H9 (cell line): ENCODE measurements at regions not wholly inside any gene's neighbourhood (a gene's known extent, or its start where the extent isn't known, plus 50 kb on each side); places are given as distances from the start of the nearest gene placed in this dataset.
"Not testable (repeated sequence)": the region's sequence is repeated elsewhere in the genome, so short reads cannot be mapped to it uniquely, and the experiment has no call there.

Experiments
- DNase-seq: peaks from one replicate; pipeline ENCODE4 v3.0.0-alpha.2; 2017
- H2AFZ ChIP-seq: one replicate; pipeline ENCODE4 v1.6.1; 2013; ENCODE audit warnings: mild to moderate bottlenecking, low read length, control low read depth, moderate library complexity
- H2AK5ac ChIP-seq: 2 replicates; pipeline ENCODE4 v1.6.1; 2013; ENCODE audit warnings: low read length, control low read depth, mixed read lengths; ENCODE audit not compliant: insufficient read length
- H2BK120ac ChIP-seq: one replicate; pipeline ENCODE4 v1.6.1; 2013; ENCODE audit warnings: low read depth, mild to moderate bottlenecking, low read length, control low read depth, inconsistent platforms; ENCODE audit not compliant: poor library complexity, severe bottlenecking
- H2BK12ac ChIP-seq: 2 replicates; pipeline ENCODE4 v1.6.1; 2013; ENCODE audit warnings: low read length, control low read depth, mixed read lengths, low read depth; ENCODE audit not compliant: insufficient read length
- H2BK15ac ChIP-seq: 2 replicates; pipeline ENCODE4 v1.6.1; 2013; ENCODE audit warnings: low read depth, low read length, control low read depth
- H2BK20ac ChIP-seq: one replicate; pipeline ENCODE4 v1.6.1; 2013; ENCODE audit warnings: low read depth, mild to moderate bottlenecking, low read length, control low read depth, inconsistent platforms; ENCODE audit not compliant: poor library complexity, severe bottlenecking
- H2BK5ac ChIP-seq: 2 replicates; pipeline ENCODE4 v1.6.1; 2013; ENCODE audit warnings: low read length, control low read depth, mixed read lengths; ENCODE audit not compliant: insufficient read length
- H3K14ac ChIP-seq: 2 replicates; pipeline ENCODE4 v1.6.1; 2013; ENCODE audit warnings: low read length, control low read depth; ENCODE audit not compliant: insufficient read depth
- H3K18ac ChIP-seq: 2 replicates; pipeline ENCODE4 v1.6.1; 2013; ENCODE audit warnings: low read depth, mild to moderate bottlenecking, mixed read lengths, low read length, control low read depth; ENCODE audit not compliant: insufficient read length
- H3K23ac ChIP-seq: 2 replicates; pipeline ENCODE4 v1.6.1; 2013; ENCODE audit warnings: low read length, control low read depth, mixed read lengths, low read depth; ENCODE audit not compliant: insufficient read length
- H3K23me2 ChIP-seq: 2 replicates; pipeline ENCODE4 v1.6.1; 2013; ENCODE audit warnings: low read depth, mild to moderate bottlenecking, mixed read lengths, low read length, control low read depth; ENCODE audit not compliant: insufficient read length, poor library complexity, severe bottlenecking
- H3K27ac ChIP-seq: 2 replicates; pipeline ENCODE4 v1.5.1; 2013; ENCODE audit warnings: low read length, control low read depth, mixed read lengths, low read depth; ENCODE audit not compliant: insufficient read length
- H3K27me3 ChIP-seq: 2 replicates; pipeline ENCODE4 v1.6.1; 2013; ENCODE audit warnings: low read length, control low read depth, inconsistent platforms; ENCODE audit not compliant: insufficient read depth
- H3K4ac ChIP-seq: 2 replicates; pipeline ENCODE4 v1.6.1; 2013; ENCODE audit warnings: low read depth, mild to moderate bottlenecking, control low read depth, inconsistent platforms, low read length, moderate library complexity
- H3K4me1 ChIP-seq: 2 replicates; pipeline ENCODE4 v1.6.1; 2013; ENCODE audit warnings: low read length, control low read depth, inconsistent platforms; ENCODE audit not compliant: insufficient read depth
- H3K4me2 ChIP-seq: 2 replicates; pipeline ENCODE4 v1.6.1; 2013; ENCODE audit warnings: low read length, control low read depth, mixed read lengths; ENCODE audit not compliant: insufficient read length, insufficient read depth
- H3K56ac ChIP-seq: 2 replicates; pipeline ENCODE4 v1.6.1; 2013; ENCODE audit warnings: low read depth, mild to moderate bottlenecking, mixed read lengths, low read length, control low read depth; ENCODE audit not compliant: insufficient read length
- H3K79me1 ChIP-seq: 2 replicates; pipeline ENCODE4 v1.6.1; 2013; ENCODE audit warnings: low read depth, mild to moderate bottlenecking, moderate library complexity, low read length, control low read depth, inconsistent platforms; ENCODE audit not compliant: insufficient read depth, poor library complexity, severe bottlenecking
- H3K79me2 ChIP-seq: 2 replicates; pipeline ENCODE4 v1.6.1; 2013; ENCODE audit warnings: low read length, control low read depth, inconsistent platforms; ENCODE audit not compliant: insufficient read depth
- H3K9ac ChIP-seq: 2 replicates; pipeline ENCODE4 v1.6.1; 2013; ENCODE audit warnings: low read length, control low read depth, mixed read lengths; ENCODE audit not compliant: insufficient read length; ENCODE audit errors: extremely low read depth
- H3K9me3 ChIP-seq: one replicate; pipeline ENCODE4 v1.6.1; 2013; ENCODE audit warnings: low read depth, low read length, inconsistent platforms; ENCODE audit not compliant: control insufficient read depth
- H3T11ph ChIP-seq: one replicate; pipeline ENCODE4 v1.6.1; 2013; ENCODE audit warnings: mild to moderate bottlenecking, low read length, control low read depth, inconsistent platforms
- H4K20me1 ChIP-seq: one replicate; pipeline ENCODE4 v1.6.1; 2013; ENCODE audit not compliant: control insufficient read depth, insufficient read length, insufficient read depth
- H4K5ac ChIP-seq: 2 replicates; pipeline ENCODE4 v1.6.1; 2013; ENCODE audit warnings: low read depth, mild to moderate bottlenecking, mixed read lengths, low read length, control low read depth; ENCODE audit not compliant: insufficient read length
- H4K8ac ChIP-seq: replicated peaks from 2 replicates; pipeline ENCODE4 v1.6.1; 2013; ENCODE audit warnings: low read length, control low read depth, mixed read lengths, low read depth; ENCODE audit not compliant: insufficient read length
- H4K91ac ChIP-seq: 2 replicates; pipeline ENCODE4 v1.6.1; 2013; ENCODE audit warnings: low read depth, mild to moderate bottlenecking, moderate library complexity, mixed read lengths, low read length, control low read depth; ENCODE audit not compliant: insufficient read length
- H3K27ac Mint-ChIP-seq, 3 experiments: 2 replicates in 2 of 3; 3 replicates in 1 of 3; pipeline ENCODE4 v1.8.0; 2020 to 2021; ENCODE audit warnings: mixed read lengths in 3 of 3, mild to moderate bottlenecking in 1 of 3, moderate library complexity in 1 of 3
- H3K27me3 Mint-ChIP-seq: 2 replicates; pipeline ENCODE4 v1.8.0; 2021; ENCODE audit warnings: low read depth, mild to moderate bottlenecking, moderate library complexity, mixed read lengths
- H3K36me3 Mint-ChIP-seq, 3 experiments: 2 replicates in 2 of 3; 3 replicates in 1 of 3; pipeline ENCODE4 v1.8.0; 2020 to 2021; ENCODE audit warnings: low read depth in 3 of 3, mixed read lengths in 3 of 3; ENCODE audit not compliant: insufficient read depth in 1 of 3
- H3K4me1 Mint-ChIP-seq, 2 experiments: 2 replicates each; pipeline ENCODE4 v1.8.0; 2020; ENCODE audit warnings: mixed read lengths in 2 of 2
- H3K4me3 Mint-ChIP-seq, 2 experiments: 2 replicates in 1 of 2; 3 replicates in 1 of 2; pipeline ENCODE4 v1.8.0; 2020 to 2021; ENCODE audit warnings: mild to moderate bottlenecking in 2 of 2, mixed read lengths in 2 of 2, moderate library complexity in 1 of 2
- H3K9me3 Mint-ChIP-seq, 2 experiments: 2 replicates in 1 of 2; 3 replicates in 1 of 2; pipeline ENCODE4 v1.8.0; 2020; ENCODE audit warnings: mild to moderate bottlenecking in 2 of 2, mixed read lengths in 2 of 2, moderate library complexity in 1 of 2
- WGBS: extraction: QIAGEN DNeasy Blood & Tissue Kit; methylation state at CpG from one replicate; pipeline ENCODE4 v1.1.7; 2013; ENCODE audit warnings: missing lambda C conversion rate, low lambda C conversion rate, mixed read lengths; ENCODE audit not compliant: insufficient read length; ENCODE audit errors: extremely low coverage; 5-methylcytosine and 5-hydroxymethylcytosine counted together

DNA sequence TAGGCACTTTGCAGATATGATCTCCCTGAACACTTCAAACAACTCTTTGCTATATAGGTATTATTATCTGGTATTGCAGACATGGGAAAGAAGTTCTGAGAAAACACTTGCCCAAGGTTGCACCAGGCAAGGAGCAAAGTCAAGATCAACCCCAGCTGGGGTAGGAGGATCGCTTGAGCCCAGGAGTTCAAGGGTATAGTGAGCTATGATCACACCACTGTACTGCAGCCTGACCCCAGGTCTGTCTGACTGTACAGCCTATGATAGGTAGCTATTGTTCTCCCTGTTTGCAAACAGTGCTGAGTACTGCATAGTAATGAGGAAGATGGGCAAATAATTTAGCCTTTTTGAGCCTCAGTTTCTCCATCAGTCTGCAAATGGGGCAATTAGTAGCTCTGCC is 60.5 kb upstream of the GRK3 start:
- H3K36me3 Mint-ChIP-seq, H3K4me3 Mint-ChIP-seq, H3K27ac ChIP-seq, H4K20me1 ChIP-seq, H3K79me1 ChIP-seq, H2AFZ ChIP-seq, H2BK120ac ChIP-seq, DNase-seq, H2AK5ac ChIP-seq, H3K14ac ChIP-seq, H3K23me2 ChIP-seq, H3K9me3 ChIP-seq, H4K8ac ChIP-seq, H3T11ph ChIP-seq, H2BK5ac ChIP-seq, H2BK20ac ChIP-seq, H3K27ac Mint-ChIP-seq, H3K4ac ChIP-seq, H3K79me2 ChIP-seq, H3K23ac ChIP-seq, H3K4me1 ChIP-seq, H2BK15ac ChIP-seq, H2BK12ac ChIP-seq, H3K56ac ChIP-seq, H3K18ac ChIP-seq, H3K9me3 Mint-ChIP-seq, H3K27me3 ChIP-seq, H3K27me3 Mint-ChIP-seq, H3K4me2 ChIP-seq, H4K91ac ChIP-seq, H3K9ac ChIP-seq, H4K5ac ChIP-seq: not testable (repeated sequence)
- no CpG with 5 or more reads among the region's 1 CpG for WGBS
- peaks cover 13 to 16% of the 10 kb centered on the region in 2 experiments for H3K4me1 Mint-ChIP-seq
